SU-DHL-6 (cell line): ENCODE measurements at regions not wholly inside any gene's neighbourhood (a gene's known extent, or its start where the extent isn't known, plus 50 kb on each side); places are given as distances from the start of the nearest gene placed in this dataset.

Experiments
- EZH2phosphoT487 ChIP-seq: fragments of 200-600 bp; sonication (generic), shearing (Covaris generic); conservative IDR thresholded peaks from 2 replicates; pipeline ENCODE4 v1.6.1; 2018; ENCODE audit warnings: mild to moderate bottlenecking, antibody characterized with exemption, low read length, moderate library complexity, mixed read lengths
- TF ChIP-seq, protein P1 (sequence below): fragments of 200-600 bp; sonication (generic); IDR thresholded peaks from one replicate; pipeline ENCODE4 v1.5.1; 2017; ENCODE audit warnings: antibody characterized with exemption, mild to moderate bottlenecking, low read length, moderate library complexity; ENCODE audit not compliant: insufficient read depth, poor library complexity, severe bottlenecking

DNA sequence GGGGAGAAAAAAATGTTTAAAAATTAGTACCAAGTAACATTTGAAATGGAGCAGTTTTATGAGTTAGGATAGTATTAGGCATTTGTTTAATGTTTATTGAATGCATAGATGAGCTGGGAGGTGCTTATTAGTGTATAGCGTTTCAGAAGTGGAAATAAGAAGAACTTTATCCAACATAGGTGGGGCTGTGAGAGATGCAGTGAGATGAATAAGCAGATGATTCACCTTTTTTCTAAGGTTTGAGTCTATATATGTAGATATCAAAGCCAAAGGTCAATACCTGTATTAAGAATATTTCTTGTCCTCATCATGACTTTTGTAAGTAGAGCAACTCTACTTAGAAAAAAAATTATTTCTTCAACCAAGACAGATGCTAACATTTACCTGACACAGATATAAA, 54.6 kb upstream of the POU4F3 start:
- TF ChIP-seq, protein P1, sequence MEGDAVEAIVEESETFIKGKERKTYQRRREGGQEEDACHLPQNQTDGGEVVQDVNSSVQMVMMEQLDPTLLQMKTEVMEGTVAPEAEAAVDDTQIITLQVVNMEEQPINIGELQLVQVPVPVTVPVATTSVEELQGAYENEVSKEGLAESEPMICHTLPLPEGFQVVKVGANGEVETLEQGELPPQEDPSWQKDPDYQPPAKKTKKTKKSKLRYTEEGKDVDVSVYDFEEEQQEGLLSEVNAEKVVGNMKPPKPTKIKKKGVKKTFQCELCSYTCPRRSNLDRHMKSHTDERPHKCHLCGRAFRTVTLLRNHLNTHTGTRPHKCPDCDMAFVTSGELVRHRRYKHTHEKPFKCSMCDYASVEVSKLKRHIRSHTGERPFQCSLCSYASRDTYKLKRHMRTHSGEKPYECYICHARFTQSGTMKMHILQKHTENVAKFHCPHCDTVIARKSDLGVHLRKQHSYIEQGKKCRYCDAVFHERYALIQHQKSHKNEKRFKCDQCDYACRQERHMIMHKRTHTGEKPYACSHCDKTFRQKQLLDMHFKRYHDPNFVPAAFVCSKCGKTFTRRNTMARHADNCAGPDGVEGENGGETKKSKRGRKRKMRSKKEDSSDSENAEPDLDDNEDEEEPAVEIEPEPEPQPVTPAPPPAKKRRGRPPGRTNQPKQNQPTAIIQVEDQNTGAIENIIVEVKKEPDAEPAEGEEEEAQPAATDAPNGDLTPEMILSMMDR, result no peak
- no peak for TF ChIP-seq EZH2phosphoT487
